ENCODE measurements at regions not wholly inside any gene's neighbourhood (a gene's known extent, or its start where the extent isn't known, plus 50 kb on each side); places are given as distances from the start of the nearest gene placed in this dataset.

DNA sequence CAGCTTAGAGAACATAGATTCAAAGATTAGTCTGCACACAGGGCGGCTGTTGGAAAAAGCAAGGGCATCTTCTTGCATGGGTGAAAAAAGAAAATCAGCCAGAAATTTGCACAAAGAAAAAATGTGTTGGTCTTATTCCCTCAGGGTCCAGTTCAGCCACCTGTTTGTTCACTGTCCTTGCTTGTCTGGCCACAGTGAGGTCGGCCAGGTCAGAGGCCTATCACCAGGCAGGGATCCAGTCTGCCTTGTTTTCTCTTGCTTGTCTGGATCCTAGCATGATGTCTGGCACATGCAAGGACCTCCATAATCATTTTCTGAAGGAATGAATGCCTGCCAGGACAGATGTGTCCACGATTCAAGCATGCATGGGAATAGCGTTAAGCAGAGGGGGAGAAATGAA is 359.1 kb upstream of the TBX3 start:
- Mint-ChIP-seq H3K36me3 (ENCODE audit: low read depth) (no peaks in the 10 kb centered on the region), H3K27me3 (no peaks in the 10 kb centered on the region), H3K27ac (no peak overlapping the region), H3K4me1 (no peaks in the 10 kb centered on the region), H3K4me3 (no peak overlapping the region), H3K9me3 (peaks cover 6% of the 10 kb centered on the region)
- intact Hi-C loops (cut with micrococcal nuclease), result no loop called here
- TF ChIP-seq, protein P1, sequence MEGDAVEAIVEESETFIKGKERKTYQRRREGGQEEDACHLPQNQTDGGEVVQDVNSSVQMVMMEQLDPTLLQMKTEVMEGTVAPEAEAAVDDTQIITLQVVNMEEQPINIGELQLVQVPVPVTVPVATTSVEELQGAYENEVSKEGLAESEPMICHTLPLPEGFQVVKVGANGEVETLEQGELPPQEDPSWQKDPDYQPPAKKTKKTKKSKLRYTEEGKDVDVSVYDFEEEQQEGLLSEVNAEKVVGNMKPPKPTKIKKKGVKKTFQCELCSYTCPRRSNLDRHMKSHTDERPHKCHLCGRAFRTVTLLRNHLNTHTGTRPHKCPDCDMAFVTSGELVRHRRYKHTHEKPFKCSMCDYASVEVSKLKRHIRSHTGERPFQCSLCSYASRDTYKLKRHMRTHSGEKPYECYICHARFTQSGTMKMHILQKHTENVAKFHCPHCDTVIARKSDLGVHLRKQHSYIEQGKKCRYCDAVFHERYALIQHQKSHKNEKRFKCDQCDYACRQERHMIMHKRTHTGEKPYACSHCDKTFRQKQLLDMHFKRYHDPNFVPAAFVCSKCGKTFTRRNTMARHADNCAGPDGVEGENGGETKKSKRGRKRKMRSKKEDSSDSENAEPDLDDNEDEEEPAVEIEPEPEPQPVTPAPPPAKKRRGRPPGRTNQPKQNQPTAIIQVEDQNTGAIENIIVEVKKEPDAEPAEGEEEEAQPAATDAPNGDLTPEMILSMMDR (IDR thresholded peaks at IDR 0.05), result no peak
- ChIA-PET CTCF (no interaction called here), POLR2A (no interaction called here)
- no peak for ATAC-seq (ENCODE audit: low read depth)
- no peak for DNase-seq

DNA sequence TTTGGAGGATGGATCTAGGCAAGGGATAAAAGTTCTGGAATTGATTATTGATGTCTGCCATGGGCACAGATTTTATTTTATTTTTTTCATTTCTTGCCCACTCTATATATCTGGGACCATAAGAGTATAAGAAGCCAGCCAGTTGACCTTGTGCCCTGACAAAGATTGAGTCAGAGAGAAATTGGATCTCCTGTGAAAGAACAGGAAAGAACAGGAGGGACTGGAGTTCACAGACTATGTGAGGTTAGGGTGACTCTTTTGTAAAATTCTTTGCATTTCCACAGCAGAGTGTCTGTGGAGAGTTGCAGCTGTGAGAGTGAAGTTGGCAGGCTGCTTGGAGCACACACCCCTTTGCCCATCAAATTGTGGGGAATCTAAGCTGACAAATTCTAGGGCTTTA is 358.4 kb upstream of the TBX3 start:
- Mint-ChIP-seq H3K4me3 (no peak overlapping the region), H3K9me3 (peaks cover 6% of the 10 kb centered on the region), H3K36me3 (ENCODE audit: low read depth) (no peaks in the 10 kb centered on the region), H3K4me1 (no peaks in the 10 kb centered on the region), H3K27me3 (no peaks in the 10 kb centered on the region), H3K27ac (no peak overlapping the region)
- TF ChIP-seq, protein P1 (IDR thresholded peaks at IDR 0.05), result no peak
- no peak for DNase-seq
- ATAC-seq (ENCODE audit: low read depth), result no peak
- intact Hi-C loops (cut with micrococcal nuclease), result no loop called here
- CTCF ChIA-PET, result no interaction called here
- POLR2A ChIA-PET, result no interaction called here

DNA sequence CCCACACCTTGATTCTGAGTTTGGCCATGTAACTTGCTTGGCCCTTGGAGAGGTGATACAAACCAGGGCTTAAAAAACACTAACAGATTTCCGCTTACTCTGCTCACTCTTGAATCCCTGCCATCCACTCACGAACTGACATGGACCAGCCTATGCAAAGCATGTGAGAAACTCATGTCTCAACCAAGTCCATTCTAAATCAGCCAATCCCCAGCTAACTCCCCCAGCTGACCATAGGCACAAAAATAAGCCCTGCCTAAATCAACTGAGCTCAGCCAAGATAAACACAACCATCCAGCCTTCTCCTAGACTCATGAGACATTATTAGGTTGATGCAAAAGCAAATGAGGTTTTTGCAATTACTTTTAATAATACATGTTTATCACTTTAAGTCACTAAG is 353.9 kb upstream of the TBX3 start:
- DNase-seq (no peak), ATAC-seq (ENCODE audit: low read depth) (no peak)
- CTCF ChIA-PET, result no interaction called here
- POLR2A ChIA-PET, result no interaction called here
- H3K9me3 Mint-ChIP-seq, result peaks cover 6% of the 10 kb centered on the region
- no peaks in the 10 kb centered on the region for H3K27me3 Mint-ChIP-seq
- no peaks in the 10 kb centered on the region for H3K36me3 Mint-ChIP-seq (ENCODE audit: low read depth)
- no peaks in the 10 kb centered on the region for H3K4me1 Mint-ChIP-seq
- intact Hi-C loops (cut with micrococcal nuclease), result no loop called here
- TF ChIP-seq, protein P1 (IDR thresholded peaks at IDR 0.05), result no peak
- H3K27ac Mint-ChIP-seq, result no peak overlapping the region
- H3K4me3 Mint-ChIP-seq, result no peak overlapping the region

DNA sequence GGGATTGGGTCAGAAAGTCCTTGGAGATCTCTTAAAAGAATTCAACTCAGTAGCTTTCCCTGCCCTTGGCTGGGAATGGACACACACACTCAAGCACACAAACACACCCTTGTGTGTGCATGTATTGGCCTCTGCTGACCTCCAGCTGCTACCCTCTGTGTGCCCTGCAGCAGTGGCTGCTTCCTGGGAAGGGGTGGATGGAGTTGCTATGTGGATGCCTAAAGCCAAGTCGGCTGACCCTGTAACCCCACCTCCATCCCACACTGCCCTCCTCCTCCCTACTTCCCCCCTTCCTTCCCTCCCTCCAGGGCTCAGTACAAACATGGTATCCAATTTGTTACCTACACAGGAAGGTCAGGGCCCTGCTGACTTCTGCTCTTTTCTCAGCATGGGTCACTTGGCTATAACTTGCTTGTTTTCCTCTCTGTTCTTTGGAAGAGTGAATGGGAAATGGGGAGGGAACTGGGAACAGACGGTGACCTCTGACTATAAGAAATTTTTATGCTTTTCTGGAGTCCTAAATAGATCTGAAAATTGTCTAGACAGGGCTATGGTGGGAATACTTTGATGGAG is 351.6 kb upstream of the TBX3 start:
- no peaks in the 10 kb centered on the region for H3K36me3 Mint-ChIP-seq (ENCODE audit: low read depth)
- CTCF ChIA-PET, result no interaction called here
- H3K9me3 Mint-ChIP-seq, result no peaks in the 10 kb centered on the region
- H3K27me3 Mint-ChIP-seq, result no peaks in the 10 kb centered on the region
- DNase-seq (no peak), ATAC-seq (ENCODE audit: low read depth) (no peak)
- TF ChIP-seq, protein P1 (IDR thresholded peaks at IDR 0.05), result no peak
- no peak overlapping the region for H3K4me3 Mint-ChIP-seq
- no peaks in the 10 kb centered on the region for H3K4me1 Mint-ChIP-seq
- POLR2A ChIA-PET, result no interaction called here
- no peak overlapping the region for H3K27ac Mint-ChIP-seq
- intact Hi-C loops (cut with micrococcal nuclease), result no loop called here

DNA sequence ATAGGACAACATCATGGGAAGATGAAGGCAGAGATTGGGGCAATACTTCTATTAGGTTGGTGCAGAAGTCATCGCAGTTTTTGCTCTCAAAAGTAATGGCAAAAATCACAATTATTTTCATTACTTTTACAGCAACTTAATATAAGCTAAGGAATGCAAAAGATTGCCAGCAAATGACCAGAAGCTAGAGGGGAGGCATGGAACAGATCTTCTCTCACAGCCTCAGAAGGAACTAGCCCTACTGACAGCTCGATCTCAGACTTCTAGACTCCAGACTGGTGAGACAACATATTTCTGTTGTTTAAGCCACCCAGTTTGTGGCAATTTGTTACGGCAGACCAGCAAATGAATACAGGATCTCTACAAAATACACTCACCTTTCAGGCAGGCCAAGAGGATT is 348.5 kb upstream of the TBX3 start:
- H3K4me1 Mint-ChIP-seq, result no peaks in the 10 kb centered on the region
- H3K36me3 Mint-ChIP-seq (ENCODE audit: low read depth), result no peaks in the 10 kb centered on the region
- H3K27me3 Mint-ChIP-seq, result no peaks in the 10 kb centered on the region
- CTCF ChIA-PET, result no interaction called here
- no peaks in the 10 kb centered on the region for H3K9me3 Mint-ChIP-seq
- ATAC-seq (ENCODE audit: low read depth) (no peak), DNase-seq (no peak)
- H3K4me3 Mint-ChIP-seq, result no peak overlapping the region
- POLR2A ChIA-PET, result no interaction called here
- TF ChIP-seq, protein P1 (IDR thresholded peaks at IDR 0.05), result no peak
- intact Hi-C loops (cut with micrococcal nuclease), result no loop called here
- no peak overlapping the region for H3K27ac Mint-ChIP-seq

Measured in activated B cell treated with CpG ODN at 0.5 μM for 24 hours (primary cell).